ENCODE measurements at regions not wholly inside any gene's neighbourhood (a gene's known extent, or its start where the extent isn't known, plus 50 kb on each side); places are given as distances from the start of the nearest gene placed in this dataset.
"Not testable (repeated sequence)": the region's sequence is repeated elsewhere in the genome, so short reads cannot be mapped to it uniquely, and the experiment has no call there.

DNA sequence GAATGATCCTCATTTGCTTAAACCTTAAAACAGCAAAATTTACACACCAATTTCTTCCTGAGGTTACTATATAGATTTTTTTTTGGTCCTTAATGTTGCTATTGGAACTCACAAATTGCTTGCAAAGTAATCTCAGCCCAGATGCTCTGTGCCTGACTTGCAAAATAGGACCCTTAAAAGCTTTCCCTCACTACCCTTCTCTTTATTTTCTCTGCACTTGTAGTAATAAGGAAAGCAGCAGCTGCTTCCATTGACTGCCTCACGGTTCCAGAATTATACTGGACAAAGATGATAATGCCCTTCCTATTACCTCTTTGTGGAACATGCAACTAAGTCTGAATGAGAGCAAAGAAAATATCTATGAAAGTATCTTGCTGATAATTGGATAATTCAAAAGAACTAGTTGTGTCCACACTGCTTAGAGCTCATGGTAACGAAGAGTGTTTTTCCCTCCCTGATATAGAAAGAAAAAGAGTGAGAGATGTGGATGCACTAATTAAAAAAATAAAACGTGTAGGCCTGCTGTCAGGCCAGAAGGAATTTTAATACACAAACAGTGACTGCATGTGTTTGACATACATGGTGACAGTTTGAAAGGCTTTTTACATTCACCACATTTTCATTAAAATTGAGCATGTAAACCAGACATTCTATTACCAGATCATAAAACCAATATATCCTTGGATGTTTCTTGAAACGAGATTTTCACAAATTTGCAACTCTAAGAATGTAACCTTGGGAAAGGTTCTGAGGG, 783.1 kb downstream of the GBE1 start:
- DNase-seq (ENCODE audit: low read depth in 2 of 2) = no peak

GRCh38 chr3:80970292-80970691, 791.2 kb downstream of the GBE1 start:
- DNase-seq (ENCODE audit: low read depth in 2 of 2) = no peak

DNA sequence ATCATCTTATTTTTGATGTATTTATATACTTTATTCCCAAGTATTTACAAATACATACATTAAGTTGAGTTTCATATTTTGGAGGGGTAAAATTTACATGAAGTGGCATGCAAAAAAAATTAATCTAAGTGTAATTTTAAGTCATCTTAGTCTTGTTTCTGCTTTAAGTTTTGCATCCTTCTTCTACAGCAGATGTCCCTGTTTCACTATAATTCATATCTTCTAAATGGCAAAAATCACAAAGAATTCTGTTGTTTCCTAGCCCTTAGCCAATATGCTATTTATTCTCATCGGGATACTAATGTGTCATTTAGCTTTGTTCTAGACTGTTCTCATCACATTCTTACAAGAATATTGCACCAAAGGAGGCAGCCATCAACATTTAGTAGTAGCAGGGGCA, 831.9 kb downstream of the GBE1 start:
- no peak for DNase-seq (ENCODE audit: low read depth in 2 of 2)

DNA sequence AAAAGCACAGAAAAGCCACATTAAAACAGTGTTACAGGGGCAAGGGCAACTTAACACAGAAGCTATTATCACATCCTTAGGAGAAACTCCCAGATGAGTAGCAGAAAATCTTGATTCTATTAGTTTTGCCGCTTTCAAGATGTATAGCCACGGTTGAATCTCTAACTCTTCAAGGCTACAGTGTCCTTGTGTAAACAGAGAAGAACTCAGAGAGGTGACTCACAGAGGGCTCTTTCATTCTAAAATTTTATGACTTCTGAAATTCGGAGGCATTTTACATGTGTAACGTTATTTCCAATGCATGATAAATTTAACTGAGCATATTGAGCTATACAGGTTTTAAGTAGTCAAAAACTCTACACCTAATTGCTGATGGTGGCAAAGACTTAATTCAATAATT, 846.6 kb downstream of the GBE1 start:
- no peak for DNase-seq (ENCODE audit: low read depth in 2 of 2)

DNA sequence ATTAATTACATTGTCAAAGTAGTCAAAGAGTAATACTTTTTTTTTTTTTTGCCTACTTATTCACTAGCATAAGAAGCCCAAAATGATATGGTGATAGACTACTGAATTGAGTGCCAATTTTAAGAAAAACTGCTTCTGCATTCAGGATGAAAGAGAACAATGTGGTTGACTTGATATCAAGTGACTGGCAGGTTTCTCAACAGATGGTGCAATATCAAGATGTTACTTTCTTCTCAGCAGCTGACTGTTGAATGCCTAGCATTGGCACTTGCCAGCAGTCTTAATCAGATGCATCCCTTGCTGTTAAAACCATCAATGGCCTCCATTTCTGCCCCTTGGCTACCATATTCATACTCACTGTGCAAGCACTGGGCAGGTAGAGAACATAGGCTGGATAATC, 863.2 kb downstream of the GBE1 start:
- no peak for DNase-seq (ENCODE audit: low read depth in 2 of 2)

GRCh38 chr3:80897005-80897404, 864.4 kb downstream of the GBE1 start:
- not testable (repeated sequence) for DNase-seq (ENCODE audit: low read depth in 2 of 2)

DNA sequence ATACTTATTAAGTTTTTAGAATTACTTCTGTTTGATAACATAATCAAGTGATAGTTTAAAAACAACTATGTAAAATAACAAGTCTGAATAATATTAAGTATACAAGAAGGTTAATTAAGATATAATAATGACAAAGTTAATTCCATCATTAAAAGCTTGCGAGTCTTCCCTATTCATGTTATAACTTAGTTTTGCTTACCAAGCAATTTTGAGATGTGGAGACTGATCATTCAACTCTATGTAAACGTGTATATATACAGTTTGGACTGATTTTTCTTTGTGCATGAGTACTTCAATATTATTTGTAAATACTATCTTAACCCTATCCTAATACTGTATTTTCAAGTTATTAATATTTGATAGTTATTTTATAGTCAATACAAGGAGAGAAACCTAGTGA, 870.9 kb downstream of the GBE1 start:
- no peak for DNase-seq (ENCODE audit: low read depth in 2 of 2)

DNA sequence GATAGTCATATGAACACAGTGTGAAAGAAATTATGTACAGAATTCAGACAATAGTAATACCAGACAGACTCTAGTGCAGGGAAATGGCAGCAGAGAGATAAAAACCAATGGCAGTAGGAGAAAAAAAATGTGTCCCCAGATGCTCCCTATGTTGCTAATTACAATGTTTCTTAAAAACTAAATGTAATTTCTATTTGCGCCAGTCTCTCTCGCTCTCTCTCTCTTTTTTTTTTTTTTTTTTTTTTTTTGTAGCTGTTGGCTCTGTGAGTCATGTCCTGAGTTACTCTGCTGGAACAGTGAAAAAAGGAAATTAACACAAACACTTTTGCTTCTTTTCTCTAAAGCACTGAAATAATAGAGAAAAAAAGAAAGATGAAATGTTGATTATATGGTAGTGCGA, 871.9 kb downstream of the GBE1 start:
- DNase-seq (ENCODE audit: low read depth in 2 of 2) = no peak

DNA sequence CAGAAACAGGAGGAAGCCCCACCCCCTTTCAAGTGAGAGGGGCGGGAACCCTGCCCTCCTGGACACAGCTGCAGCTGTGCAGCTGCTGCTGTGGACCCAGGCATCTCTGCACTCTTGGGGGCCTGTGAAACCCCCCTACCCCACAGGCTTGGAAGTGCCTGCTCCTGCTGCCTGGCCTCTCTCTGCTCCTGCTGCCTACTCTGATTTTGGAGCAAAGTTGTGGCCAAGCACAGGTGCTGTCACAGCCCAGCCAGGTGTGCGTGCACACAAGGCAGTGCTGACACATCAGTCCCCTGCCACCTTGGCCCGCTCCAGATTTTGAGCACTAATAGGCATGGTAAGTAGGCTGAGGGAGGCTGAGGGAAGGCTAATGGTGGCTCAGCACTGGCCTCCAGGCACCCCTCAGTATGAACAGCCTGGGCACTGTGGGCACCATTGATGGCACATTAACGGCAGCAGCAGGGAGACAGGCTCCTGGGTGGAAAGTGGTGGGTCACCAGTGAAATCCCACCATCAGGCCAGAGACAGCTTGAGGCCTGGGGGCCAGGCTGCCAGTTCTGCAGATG, 890.9 kb downstream of the GBE1 start:
- no peak for DNase-seq (ENCODE audit: low read depth in 2 of 2)

- no peak for DNase-seq (ENCODE audit: low read depth in 2 of 2)
Observed at GRCh38 chr3:80855482-80855881, 906.0 kb downstream of the GBE1 start.

- DNase-seq (ENCODE audit: low read depth in 2 of 2) = no peak
Observed at GRCh38 chr3:80836395-80836794, 925.0 kb downstream of the GBE1 start.

GRCh38 chr3:80807577-80807976, 953.9 kb downstream of the GBE1 start:
- no peak for DNase-seq (ENCODE audit: low read depth in 2 of 2)

DNA sequence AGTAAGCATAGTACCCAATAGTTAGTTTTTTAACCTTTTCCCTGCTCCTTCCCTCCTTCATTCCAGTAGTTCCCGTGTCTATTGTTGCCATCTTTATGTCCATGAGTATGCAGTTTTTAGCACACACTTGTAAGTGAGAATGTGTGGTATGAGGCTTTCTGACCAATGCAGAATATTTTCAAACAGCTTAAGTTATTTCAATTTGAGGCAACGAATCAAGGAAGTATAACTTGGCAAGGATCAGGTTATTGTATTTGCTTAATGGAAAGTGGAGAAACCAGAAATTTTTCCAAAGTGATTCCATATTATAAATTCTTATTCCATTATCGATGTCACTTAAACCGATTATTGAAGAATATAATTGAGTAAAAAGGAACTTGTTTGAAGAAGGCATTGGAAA, 954.8 kb downstream of the GBE1 start:
- DNase-seq (ENCODE audit: low read depth in 2 of 2) = no peak

DNA sequence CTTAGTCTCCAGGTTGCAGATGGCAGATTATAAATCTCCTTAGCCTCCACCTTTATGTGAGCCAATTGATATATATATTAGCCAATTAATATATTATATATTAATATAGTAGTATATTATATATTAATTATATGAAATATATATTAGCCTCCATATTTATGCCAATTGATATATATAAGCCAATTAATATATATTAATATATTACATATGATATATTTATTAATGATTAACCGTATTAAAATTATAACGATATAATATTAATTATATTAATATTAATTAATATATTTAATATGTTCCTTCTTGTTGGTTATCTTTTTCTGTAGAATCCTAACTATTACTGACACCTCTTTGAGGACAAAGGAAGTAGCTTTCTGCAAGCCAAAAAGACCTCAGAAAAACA, 972.5 kb downstream of the GBE1 start:
- DNase-seq (ENCODE audit: low read depth in 2 of 2) = no peak

GRCh38 chr3:80785875-80786274, 975.6 kb downstream of the GBE1 start:
- DNase-seq (ENCODE audit: low read depth in 2 of 2) = no peak

DNA sequence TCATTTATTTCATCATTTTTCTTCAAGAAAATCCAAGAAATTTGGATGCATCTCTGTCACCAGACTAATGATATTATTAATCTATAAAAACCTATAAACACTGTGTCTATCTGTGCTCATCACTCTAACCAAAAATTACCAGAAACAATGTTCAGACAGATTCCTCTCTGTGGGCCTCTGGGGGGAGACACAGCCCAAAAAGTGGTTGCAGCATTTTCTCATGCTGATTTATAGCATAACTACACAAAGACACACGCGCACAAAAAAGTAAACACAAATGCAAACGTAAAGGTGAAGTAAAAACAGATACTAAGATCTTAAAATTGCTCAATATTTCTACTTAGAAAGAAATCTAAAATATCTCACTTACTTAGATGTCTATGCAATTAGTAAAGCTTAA, 976.0 kb downstream of the GBE1 start:
- DNase-seq (ENCODE audit: low read depth in 2 of 2) = no peak

DNA sequence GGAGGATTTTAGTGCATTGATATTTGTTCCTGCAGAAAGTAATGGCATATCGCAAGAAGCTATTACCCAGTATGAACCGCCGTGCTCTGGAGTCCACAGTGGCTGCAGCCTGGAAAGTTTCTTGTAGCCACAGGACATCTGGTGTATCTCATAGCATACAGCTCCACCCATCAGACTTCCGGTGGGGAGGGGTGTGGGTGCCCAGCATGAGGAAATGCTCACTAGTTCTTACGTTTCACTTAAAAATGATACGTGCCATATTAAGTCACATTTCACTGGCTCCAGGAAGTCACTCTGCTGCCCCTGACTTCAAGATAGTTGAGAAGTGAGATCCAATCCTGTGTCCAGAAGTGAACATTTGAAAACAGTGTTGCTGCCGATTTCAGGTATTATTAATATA, 990.4 kb downstream of the GBE1 start:
- no peak for DNase-seq (ENCODE audit: low read depth in 2 of 2)

- DNase-seq (ENCODE audit: low read depth in 2 of 2) = no peak
Observed at GRCh38 chr3:80770106-80771074, 991.1 kb downstream of the GBE1 start.

- no peak for DNase-seq (ENCODE audit: low read depth in 2 of 2)
Observed at GRCh38 chr3:80769683-80770082, 991.8 kb downstream of the GBE1 start.

DNA sequence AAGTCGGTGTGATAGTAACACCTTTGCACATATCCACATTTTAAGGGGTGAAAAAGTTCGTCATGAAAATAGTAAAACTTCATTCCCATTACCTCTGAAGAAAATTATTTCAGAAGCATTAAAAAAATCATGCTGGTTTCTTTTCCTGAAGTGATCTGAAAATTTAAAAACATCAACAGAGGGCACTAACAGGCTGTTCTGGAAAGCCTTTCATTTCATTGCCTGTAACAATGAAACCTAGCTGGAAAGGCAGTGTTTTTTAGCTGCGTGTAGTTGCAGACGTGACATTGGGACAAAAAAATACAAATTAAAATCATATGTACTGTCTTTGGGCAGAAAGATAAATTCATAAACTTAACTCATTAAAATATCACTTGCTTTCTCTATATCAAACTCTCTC, 993.8 kb downstream of the GBE1 start:
- DNase-seq (ENCODE audit: low read depth in 2 of 2) = no peak

GRCh38 chr3:80754969-80755368, 987.2 kb upstream of the ROBO1 start:
- no peak for DNase-seq (ENCODE audit: low read depth in 2 of 2)

GRCh38 chr3:80753021-80753420, 985.2 kb upstream of the ROBO1 start:
- no peak for DNase-seq (ENCODE audit: low read depth in 2 of 2)

GRCh38 chr3:80750637-80751036, 982.8 kb upstream of the ROBO1 start:
- no peak for DNase-seq (ENCODE audit: low read depth in 2 of 2)

Measured in stimulated activated CD4-positive, alpha-beta T cell treated with anti-CD3 and anti-CD28 coated beads, Interleukin-15, amount 100 ng/mL, for 48 hours (primary cell).